ENCODE measurements at regions not wholly inside any gene's neighbourhood (a gene's known extent, or its start where the extent isn't known, plus 50 kb on each side); places are given as distances from the start of the nearest gene placed in this dataset.

- TF ChIP-seq POLR2A (IDR thresholded peaks at IDR 0.05) (no peak), POLR2AphosphoS5 (IDR thresholded peaks at IDR 0.05) (no peak)
These were observed 339.8 kb upstream of the SALL1 start for GRCh38 chr16:51490866-51491265.

Data from transverse colon (tissue), 3 donors.